KMS-11 (cell line): ENCODE measurements at regions not wholly inside any gene's neighbourhood (a gene's known extent, or its start where the extent isn't known, plus 50 kb on each side); places are given as distances from the start of the nearest gene placed in this dataset.

Source experiments
- H2AFZ ChIP-seq: fragments of 200-600 bp; sonication (generic); 2 replicates; pipeline ENCODE4 v1.6.1; 2016; ENCODE audit warnings: antibody characterized with exemption, mixed run types, low read depth
- H3K27ac ChIP-seq: fragments of 200-600 bp; sonication (generic); 2 replicates; pipeline ENCODE4 v1.6.1; 2016; ENCODE audit warnings: mild to moderate bottlenecking, mixed run types
- H3K27me3 ChIP-seq: fragments of 200-600 bp; sonication (generic); 2 replicates; pipeline ENCODE4 v1.6.1; 2017; ENCODE audit warnings: mild to moderate bottlenecking, low read depth, mixed run types, moderate library complexity; ENCODE audit not compliant: insufficient read depth
- H3K36me3 ChIP-seq: fragments of 200-600 bp; sonication (generic); 2 replicates; pipeline ENCODE4 v1.6.1; 2017; ENCODE audit warnings: mild to moderate bottlenecking, mixed run types; ENCODE audit not compliant: insufficient read depth
- H3K4me1 ChIP-seq: fragments of 200-600 bp; sonication (generic); 2 replicates; pipeline ENCODE4 v1.6.1; 2016; ENCODE audit warnings: mild to moderate bottlenecking, low read depth, mixed run types; ENCODE audit not compliant: poor library complexity, severe bottlenecking
- H3K4me2 ChIP-seq: fragments of 200-600 bp; sonication (generic); 2 replicates; pipeline ENCODE4 v1.7.0; 2016; ENCODE audit warnings: mild to moderate bottlenecking, mixed run types
- H3K4me3 ChIP-seq: fragments of 200-600 bp; sonication (generic); IDR thresholded peaks from 2 replicates; pipeline ENCODE4 v1.6.1; 2017; ENCODE audit warnings: low read depth, low read length, mixed read lengths; ENCODE audit not compliant: insufficient read depth
- H3K79me2 ChIP-seq: fragments of 200-600 bp; sonication (generic); 2 replicates; pipeline ENCODE4 v1.6.1; 2016; ENCODE audit warnings: low read depth, mixed run types; ENCODE audit not compliant: insufficient read depth
- H3K9ac ChIP-seq: fragments of 200-600 bp; sonication (generic); 2 replicates; pipeline ENCODE4 v1.6.1; 2016; ENCODE audit warnings: mild to moderate bottlenecking, mixed run types
- H4K20me1 ChIP-seq: fragments of 200-600 bp; sonication (generic); 2 replicates; pipeline ENCODE4 v1.6.1; 2016; ENCODE audit warnings: mild to moderate bottlenecking, mixed run types; ENCODE audit not compliant: insufficient read depth
- CTCF ChIP-seq: fragments of 200-600 bp; sonication (generic); conservative IDR thresholded peaks from 2 replicates; pipeline ENCODE4 v1.6.1; 2017; ENCODE audit warnings: low read depth, mild to moderate bottlenecking, antibody characterized with exemption, low read length, moderate library complexity, mixed read lengths

DNA sequence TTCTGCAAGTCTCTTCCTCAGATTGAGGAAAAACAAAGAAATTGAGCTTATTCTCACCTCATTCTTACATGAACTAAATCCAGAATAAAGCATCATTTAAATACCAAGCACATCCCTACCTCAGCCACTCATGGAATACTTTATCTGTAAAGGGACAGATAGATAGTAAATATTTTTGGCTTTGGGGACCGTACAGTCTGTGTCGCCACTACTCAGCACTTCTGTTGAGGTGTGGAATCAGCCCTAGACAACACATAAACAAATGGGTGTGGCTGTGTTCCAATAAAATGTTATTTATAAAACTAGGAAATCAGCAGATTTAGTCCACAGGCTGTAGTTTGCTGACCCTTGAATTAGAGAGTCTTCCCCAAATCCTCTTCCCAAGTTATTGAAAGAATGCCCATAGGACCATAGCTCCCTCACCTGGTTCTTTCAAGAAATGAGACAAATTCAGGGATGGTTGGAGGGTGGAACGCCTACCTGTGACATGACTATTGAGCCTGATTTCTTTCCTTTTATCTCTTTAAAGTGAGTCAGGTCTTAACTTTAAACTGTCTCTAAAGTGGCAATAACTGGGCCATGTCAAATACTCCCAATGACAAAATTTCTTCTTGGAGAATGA, 878.5 kb downstream of the USP25 start:
- H3K4me1 ChIP-seq, result peaks cover 6% of the 10 kb centered on the region
- H3K27me3 ChIP-seq, result no peaks in the 10 kb centered on the region
- no peaks in the 10 kb centered on the region for H3K79me2 ChIP-seq
- H3K4me3 ChIP-seq, result no peak overlapping the region
- no peaks in the 10 kb centered on the region for H4K20me1 ChIP-seq
- no peaks in the 10 kb centered on the region for H3K36me3 ChIP-seq
- no peak overlapping the region for H2AFZ ChIP-seq
- H3K27ac ChIP-seq, result no peak overlapping the region
- 0 out of 2 replicates have a peak, but pooled peaks have one; percentile 27 for TF ChIP-seq CTCF
- no peak overlapping the region for H3K9ac ChIP-seq
- H3K4me2 ChIP-seq, result no peak overlapping the region

- no peak for TF ChIP-seq CTCF
- Histone ChIP-seq H4K20me1 (no peaks in the 10 kb centered on the region), H3K4me3 (no peak overlapping the region), H3K27me3 (no peaks in the 10 kb centered on the region), H3K4me1 (no peaks in the 10 kb centered on the region), H3K9ac (no peak overlapping the region), H3K79me2 (no peaks in the 10 kb centered on the region), H3K36me3 (no peaks in the 10 kb centered on the region), H3K27ac (no peak overlapping the region), H3K4me2 (no peak overlapping the region), H2AFZ (no peak overlapping the region)
Observed at GRCh38 chr21:16619281-16619680, 889.5 kb downstream of the USP25 start.

DNA sequence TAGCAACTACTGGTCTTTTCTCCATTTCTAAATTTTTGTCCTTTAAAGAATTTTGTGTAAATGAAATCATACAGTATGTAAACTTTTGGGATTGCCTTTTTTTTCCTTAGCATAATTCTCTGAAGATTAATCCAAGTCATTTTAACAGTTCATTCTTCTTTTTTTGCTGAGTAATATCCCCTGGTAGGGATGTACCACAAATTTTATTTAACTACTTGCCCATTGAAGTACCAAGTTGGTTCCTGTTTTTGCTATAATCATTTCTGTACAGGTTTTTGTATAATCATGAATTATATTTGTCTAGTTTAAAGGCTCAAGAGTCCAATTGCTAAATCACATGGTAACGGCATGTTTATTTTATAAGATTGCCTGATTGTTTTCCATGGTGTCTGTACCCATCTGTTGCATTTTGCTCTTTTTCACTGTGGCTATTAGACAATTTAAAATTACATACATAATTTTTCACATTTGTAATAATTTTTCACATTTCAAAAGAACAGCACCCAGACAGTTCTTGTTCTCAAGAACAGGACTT, 891.1 kb downstream of the USP25 start:
- no peaks in the 10 kb centered on the region for H3K79me2 ChIP-seq
- H2AFZ ChIP-seq, result no peak overlapping the region
- H3K36me3 ChIP-seq, result no peaks in the 10 kb centered on the region
- no peaks in the 10 kb centered on the region for H3K27me3 ChIP-seq
- H3K9ac ChIP-seq, result no peak overlapping the region
- H3K4me1 ChIP-seq, result no peaks in the 10 kb centered on the region
- H3K27ac ChIP-seq, result no peak overlapping the region
- TF ChIP-seq CTCF, result no peak
- no peak overlapping the region for H3K4me3 ChIP-seq
- H4K20me1 ChIP-seq, result no peaks in the 10 kb centered on the region
- no peak overlapping the region for H3K4me2 ChIP-seq

- Histone ChIP-seq H3K4me3 (no peak overlapping the region), H3K79me2 (no peaks in the 10 kb centered on the region), H4K20me1 (no peaks in the 10 kb centered on the region), H2AFZ (no peak overlapping the region), H3K27me3 (no peaks in the 10 kb centered on the region), H3K36me3 (no peaks in the 10 kb centered on the region), H3K9ac (no peak overlapping the region), H3K4me2 (no peak overlapping the region), H3K27ac (no peak overlapping the region), H3K4me1 (no peaks in the 10 kb centered on the region)
- no peak for TF ChIP-seq CTCF
Observed at GRCh38 chr21:16624479-16625118, 888.2 kb upstream of the CXADR start.
